AG04449 (cell line): ENCODE measurements at regions not wholly inside any gene's neighbourhood (a gene's known extent, or its start where the extent isn't known, plus 50 kb on each side); places are given as distances from the start of the nearest gene placed in this dataset.

Experiments used
- CTCF ChIA-PET: fragments of 350-600 bp; formaldehyde crosslinking; extraction: SDS; loops from one replicate; lab custom pipeline; 2021; ENCODE audit warnings: antibody characterized with exemption; lab: Yijun Ruan, JAX
- POLR2A ChIA-PET: fragments of 400-600, 350-600 bp; formaldehyde crosslinking; extraction: SDS; loops from one replicate; lab custom pipeline; 2020; ENCODE audit warnings: antibody characterized with exemption, inconsistent platforms; lab: Yijun Ruan, JAX
- DNase-seq: peaks from one replicate; pipeline ENCODE4 v3.0.0-alpha.2; 2010; ENCODE audit warnings: low read depth, low spot score
- H3K4me3 ChIP-seq: 2 replicates; pipeline ENCODE4 v1.5.1; 2011; ENCODE audit warnings: low read depth, mild to moderate bottlenecking, control low read depth, low read length
- TF ChIP-seq, protein P1 (sequence below): IDR thresholded peaks from one replicate; pipeline ENCODE4 v1.5.1; 2011; ENCODE audit warnings: mild to moderate bottlenecking, moderate library complexity, low read length, control low read depth, inconsistent platforms; ENCODE audit not compliant: insufficient read depth; ENCODE audit errors: missing control alignments

DNA sequence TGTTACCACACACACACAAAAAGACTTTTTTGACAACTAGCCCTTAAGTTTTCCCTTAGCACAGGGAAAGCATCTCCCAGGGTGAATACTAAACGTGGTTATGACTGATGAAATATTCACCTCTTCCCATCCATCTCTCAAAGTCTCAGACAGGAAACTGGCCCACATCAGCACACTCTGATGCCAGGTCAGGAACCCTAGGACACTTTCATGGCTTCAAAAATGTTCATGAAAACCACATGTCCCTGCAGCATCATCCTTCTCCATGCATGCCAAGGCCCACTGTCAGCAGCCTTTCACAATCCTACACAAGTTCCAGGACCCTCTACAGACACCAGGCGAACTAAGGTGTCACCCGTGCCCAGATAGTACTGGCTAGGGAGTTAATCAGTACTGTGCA is 68.7 kb downstream of the DNTTIP2 start:
- CTCF ChIA-PET: interaction anchor here (1.8 to 10.3 kb wide), 6 partner anchors 8 to 195 kb away, joined by 6 to 437 read pairs (median 142); no protein-coding TSS in a partner anchor
- TF ChIP-seq, protein P1, sequence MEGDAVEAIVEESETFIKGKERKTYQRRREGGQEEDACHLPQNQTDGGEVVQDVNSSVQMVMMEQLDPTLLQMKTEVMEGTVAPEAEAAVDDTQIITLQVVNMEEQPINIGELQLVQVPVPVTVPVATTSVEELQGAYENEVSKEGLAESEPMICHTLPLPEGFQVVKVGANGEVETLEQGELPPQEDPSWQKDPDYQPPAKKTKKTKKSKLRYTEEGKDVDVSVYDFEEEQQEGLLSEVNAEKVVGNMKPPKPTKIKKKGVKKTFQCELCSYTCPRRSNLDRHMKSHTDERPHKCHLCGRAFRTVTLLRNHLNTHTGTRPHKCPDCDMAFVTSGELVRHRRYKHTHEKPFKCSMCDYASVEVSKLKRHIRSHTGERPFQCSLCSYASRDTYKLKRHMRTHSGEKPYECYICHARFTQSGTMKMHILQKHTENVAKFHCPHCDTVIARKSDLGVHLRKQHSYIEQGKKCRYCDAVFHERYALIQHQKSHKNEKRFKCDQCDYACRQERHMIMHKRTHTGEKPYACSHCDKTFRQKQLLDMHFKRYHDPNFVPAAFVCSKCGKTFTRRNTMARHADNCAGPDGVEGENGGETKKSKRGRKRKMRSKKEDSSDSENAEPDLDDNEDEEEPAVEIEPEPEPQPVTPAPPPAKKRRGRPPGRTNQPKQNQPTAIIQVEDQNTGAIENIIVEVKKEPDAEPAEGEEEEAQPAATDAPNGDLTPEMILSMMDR: no peak
- POLR2A ChIA-PET: interaction anchor here (1.5 kb wide), 1 partner anchor 36 kb away, joined by 3 read pairs; no protein-coding TSS in a partner anchor

DNA sequence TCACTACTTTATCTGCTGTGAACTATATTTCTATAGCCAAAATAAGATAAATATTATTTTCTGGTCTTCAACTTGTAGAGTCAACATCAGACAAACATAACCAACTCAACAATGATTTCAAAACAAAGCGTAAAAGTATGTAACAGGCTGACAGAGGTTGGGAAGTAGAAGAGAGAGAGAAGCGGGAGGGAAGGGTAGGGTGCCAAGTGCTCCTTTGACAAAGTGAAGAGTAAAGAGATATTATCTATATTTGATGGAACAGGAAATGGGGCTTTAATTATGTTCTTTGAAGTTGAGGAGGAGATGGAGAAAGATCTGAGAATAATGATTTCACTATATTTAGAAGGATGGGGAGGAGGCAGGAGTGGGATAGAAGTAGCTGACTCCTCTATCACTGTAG is 70.1 kb downstream of the DNTTIP2 start:
- POLR2A ChIA-PET: no interaction called here
- TF ChIP-seq, protein P1: no peak
- DNase-seq: no peak
- CTCF ChIA-PET: interaction anchor here (0.7 kb wide), 1 partner anchor 35 kb away, joined by 3 read pairs; no protein-coding TSS in a partner anchor
- no peak overlapping the region for H3K4me3 ChIP-seq

More for the DNA sequence above, 68.7 kb downstream of the DNTTIP2 start:
- H3K4me3 ChIP-seq: no peak overlapping the region
- DNase-seq: no peak

DNA sequence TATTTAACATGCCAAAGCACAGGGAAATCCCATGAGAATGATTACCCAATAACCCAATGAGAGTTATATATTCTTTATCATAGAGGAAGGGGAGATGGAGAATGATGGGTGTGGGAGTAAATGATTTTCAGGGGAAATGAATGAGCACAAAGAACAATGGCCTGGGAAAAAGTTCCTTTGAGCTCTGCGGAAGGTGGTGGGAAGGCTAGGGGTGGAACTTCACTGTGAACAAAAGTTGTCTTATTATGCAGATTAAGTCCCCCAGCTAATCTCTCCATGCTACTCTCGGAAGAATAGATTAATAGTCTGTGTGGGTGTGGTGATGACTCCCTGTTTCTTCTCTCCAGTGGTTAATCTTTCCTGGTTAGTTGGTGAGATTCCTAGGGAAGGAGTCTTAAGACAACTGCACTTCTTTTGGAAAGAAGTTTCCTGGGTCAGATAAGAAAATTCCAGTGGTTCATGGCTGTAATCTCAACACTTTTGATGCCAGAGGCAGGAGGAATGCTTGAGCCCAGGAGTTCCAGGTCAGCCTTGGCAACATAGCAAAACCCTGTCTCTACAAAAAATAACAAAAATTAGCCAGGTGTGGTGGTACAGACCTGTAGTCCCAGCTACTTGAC is 71.6 kb downstream of the DNTTIP2 start:
- ChIA-PET POLR2A (no interaction called here), CTCF (interaction anchor here (2.1 kb wide), 1 partner anchor 178 kb away, joined by 7 read pairs; no protein-coding TSS in a partner anchor)
- DNase-seq: no peak
- H3K4me3 ChIP-seq: no peak overlapping the region
- TF ChIP-seq, protein P1: no peak

DNA sequence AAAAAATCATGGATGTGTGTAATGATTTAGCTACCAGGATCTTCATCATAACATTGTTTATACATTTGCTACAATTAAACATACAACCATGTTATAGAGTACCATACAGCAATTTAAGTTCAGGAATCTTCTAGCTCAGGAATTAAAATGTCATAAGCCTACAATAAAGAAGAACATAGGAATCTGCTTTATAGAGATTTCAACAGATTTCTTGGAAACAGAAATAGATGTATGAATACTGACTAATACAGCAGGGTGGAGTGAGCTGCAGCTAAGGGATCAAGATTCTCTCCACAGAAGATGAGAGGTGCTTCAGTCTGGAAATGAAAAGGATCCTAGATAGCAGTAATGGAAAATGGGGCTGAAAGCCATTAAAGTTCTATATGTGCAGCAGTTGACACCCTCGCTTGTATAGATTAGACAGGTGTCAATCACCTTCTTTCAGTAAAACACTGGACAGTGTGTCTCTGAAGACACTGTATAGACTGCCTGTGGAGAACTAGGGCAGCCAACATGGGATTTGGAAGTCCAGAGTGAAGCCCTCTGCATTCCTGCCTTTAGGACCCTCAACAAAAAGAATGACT is 73.9 kb downstream of the DNTTIP2 start:
- TF ChIP-seq, protein P1: no peak
- DNase-seq: no peak
- ChIA-PET CTCF (interaction anchor here (0.7 to 2.6 kb wide), 3 partner anchors 9 to 176 kb away, joined by 4 to 19 read pairs (median 5); no protein-coding TSS in a partner anchor), POLR2A (interaction anchor here (0.7 to 1.1 kb wide), 3 partner anchors 8 to 173 kb away, joined by 3 read pairs; partner anchors contain the start of gene BCAR3)
- H3K4me3 ChIP-seq: no peak overlapping the region

DNA sequence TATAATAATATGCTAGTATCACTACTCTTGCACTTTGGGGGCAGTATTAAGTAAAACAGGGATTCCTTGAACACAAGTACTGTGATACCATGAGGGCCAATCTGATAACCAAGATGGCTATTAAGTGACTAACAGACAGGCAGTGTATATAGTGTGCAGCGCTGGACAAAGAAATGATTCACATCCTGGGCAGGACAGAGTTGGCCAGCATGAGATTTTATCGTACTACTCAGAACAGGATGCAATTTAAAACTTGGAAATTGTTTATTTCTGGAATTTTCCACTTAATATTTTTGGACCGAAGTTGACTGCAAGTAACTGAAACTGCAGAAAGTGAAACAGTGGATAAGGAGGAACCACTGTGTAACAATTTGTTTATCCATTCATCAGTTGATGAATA is 74.6 kb downstream of the DNTTIP2 start:
- TF ChIP-seq, protein P1: no peak
- POLR2A ChIA-PET: interaction anchor here (0.7 to 1.0 kb wide), 3 partner anchors 9 to 172 kb away, joined by 3 read pairs; no protein-coding TSS in a partner anchor
- H3K4me3 ChIP-seq: peak overlapping the region; percentile 32
- DNase-seq: no peak
- CTCF ChIA-PET: interaction anchor here (0.7 to 2.6 kb wide), 3 partner anchors 10 to 175 kb away, joined by 4 to 19 read pairs (median 5); no protein-coding TSS in a partner anchor

DNA sequence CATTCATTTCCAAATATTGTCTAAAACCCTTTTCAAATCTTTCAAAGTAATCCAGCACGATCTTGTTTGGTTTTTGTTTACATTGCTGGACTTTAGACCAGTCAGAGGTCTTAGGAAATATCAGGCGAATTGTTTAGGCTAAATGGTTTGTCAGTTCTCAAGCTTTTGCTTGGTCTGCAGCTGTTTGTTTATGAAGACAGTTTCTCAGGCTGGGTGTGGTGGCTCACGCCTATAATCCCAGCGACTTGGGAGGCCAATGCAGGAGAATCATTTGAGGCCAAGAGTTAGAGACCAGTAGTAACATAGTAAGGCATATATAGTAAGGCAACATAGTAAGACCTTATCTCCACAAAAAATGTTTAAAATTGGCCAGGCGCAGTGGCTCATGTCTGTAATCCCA is 77.5 kb downstream of the DNTTIP2 start:
- no peak for DNase-seq
- TF ChIP-seq, protein P1: no peak
- CTCF ChIA-PET: interaction anchor here (1.0 to 2.3 kb wide), 4 partner anchors 10 to 15 kb away, joined by 3 to 12 read pairs (median 4); no protein-coding TSS in a partner anchor
- POLR2A ChIA-PET: no interaction called here
- no peak overlapping the region for H3K4me3 ChIP-seq
